Astrocyte (in vitro differentiated cells and primary cell): ENCODE measurements at regions not wholly inside any gene's neighbourhood (a gene's known extent, or its start where the extent isn't known, plus 50 kb on each side); places are given as distances from the start of the nearest gene placed in this dataset.

Experiments used
- EZH2 ChIP-seq: IDR thresholded peaks from 2 replicates; pipeline ENCODE4 v1.6.1; 2012; ENCODE audit warnings: mild to moderate bottlenecking, low read length, inconsistent platforms; ENCODE audit not compliant: insufficient read depth
- TF ChIP-seq, protein P1 (sequence below): IDR thresholded peaks from 2 replicates; pipeline ENCODE4 v1.5.1; 2011; ENCODE audit warnings: low read depth, mild to moderate bottlenecking, inconsistent platforms, low read length, moderate library complexity; ENCODE audit not compliant: insufficient read depth

DNA sequence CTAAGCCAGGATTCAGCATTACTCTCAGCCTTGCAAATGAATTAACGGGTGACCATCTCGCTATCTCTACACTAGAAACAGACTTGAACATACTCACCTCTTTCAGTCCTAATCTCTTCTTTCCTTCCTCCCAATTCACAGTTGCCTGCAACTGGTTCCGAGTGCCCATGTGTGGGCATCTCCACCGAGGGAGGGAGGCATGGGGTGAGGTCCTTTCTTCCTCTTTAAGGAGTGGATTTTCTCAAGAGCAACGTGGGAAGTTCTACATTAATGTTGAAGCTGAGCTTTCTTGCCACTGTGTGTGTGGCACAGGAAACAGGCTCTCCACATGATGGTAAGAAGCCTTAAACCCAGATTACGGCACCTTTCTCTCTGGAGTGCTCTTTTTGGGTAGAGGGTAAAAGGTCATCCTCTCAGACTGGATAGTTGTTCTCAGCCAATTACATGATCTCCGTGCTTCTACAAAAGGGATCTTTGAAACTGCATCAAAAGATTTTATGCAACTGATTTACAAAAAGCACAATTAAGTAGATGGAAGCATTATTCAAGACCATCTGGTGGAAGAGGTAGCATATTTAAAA, 286.8 kb upstream of the NR2F2 start:
- TF ChIP-seq, protein P1, sequence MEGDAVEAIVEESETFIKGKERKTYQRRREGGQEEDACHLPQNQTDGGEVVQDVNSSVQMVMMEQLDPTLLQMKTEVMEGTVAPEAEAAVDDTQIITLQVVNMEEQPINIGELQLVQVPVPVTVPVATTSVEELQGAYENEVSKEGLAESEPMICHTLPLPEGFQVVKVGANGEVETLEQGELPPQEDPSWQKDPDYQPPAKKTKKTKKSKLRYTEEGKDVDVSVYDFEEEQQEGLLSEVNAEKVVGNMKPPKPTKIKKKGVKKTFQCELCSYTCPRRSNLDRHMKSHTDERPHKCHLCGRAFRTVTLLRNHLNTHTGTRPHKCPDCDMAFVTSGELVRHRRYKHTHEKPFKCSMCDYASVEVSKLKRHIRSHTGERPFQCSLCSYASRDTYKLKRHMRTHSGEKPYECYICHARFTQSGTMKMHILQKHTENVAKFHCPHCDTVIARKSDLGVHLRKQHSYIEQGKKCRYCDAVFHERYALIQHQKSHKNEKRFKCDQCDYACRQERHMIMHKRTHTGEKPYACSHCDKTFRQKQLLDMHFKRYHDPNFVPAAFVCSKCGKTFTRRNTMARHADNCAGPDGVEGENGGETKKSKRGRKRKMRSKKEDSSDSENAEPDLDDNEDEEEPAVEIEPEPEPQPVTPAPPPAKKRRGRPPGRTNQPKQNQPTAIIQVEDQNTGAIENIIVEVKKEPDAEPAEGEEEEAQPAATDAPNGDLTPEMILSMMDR, result no peak
- no peak for TF ChIP-seq EZH2
